ENCODE measurements at regions not wholly inside any gene's neighbourhood (a gene's known extent, or its start where the extent isn't known, plus 50 kb on each side); places are given as distances from the start of the nearest gene placed in this dataset.

DNA sequence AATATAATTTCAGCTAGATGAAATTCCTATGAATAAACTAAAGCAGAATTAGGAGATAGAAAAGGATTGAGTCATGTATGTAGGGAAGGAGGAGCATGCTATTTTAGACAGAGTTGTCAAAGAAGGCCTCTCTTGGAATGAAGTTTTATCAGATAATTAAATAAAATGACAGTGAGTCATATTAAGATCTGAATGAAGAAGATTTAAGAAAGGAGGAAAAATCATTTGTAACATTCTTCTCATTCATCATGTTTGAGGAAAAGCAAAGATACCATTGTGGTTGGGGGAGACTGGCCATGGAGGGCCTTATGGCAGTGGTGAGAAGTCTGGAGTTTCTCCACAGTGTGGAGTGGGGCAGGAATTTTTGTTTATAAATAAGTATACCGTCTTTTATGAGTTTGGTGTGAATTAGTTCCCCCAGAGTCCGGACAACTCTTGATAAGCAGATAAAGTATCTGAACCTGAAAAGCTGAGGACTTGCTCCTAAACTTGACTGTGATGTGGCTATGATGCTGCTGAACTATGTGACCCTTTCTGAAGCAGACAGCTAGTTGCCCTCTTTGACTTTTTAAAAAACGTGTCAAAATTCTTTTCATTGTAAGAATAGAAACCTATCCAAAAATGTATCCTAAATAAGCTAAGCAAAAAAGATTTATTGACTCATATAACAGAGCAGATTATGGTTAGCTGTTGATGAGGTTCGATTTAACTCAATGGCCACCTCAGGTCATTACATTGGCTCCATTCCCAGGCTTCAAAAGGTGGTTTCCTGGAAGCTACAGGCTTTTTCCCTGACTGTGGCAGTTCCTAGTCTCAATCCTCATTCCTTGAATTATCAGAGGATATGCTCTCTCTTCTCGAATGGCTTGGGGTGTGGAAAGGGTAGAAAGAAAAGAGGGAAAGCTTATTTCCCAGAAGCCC lies 90.8 kb downstream of the LHX9 start:
- ChIA-PET POLR2A (no interaction called here), CTCF (interaction anchor here (0.8 kb wide), 1 partner anchor 17 kb away, joined by 3 read pairs; no protein-coding TSS in a partner anchor)
- TF ChIP-seq CTCF (IDR thresholded peaks at IDR 0.05; ENCODE audit: control extremely low read depth, extremely low read depth, low read depth, missing control alignments), result no peak
- no peak for DNase-seq (ENCODE audit: extremely low spot score)

GRCh38 chr1:198014355-198014754 lies 97.2 kb downstream of the LHX9 start:
- no peak for DNase-seq (ENCODE audit: extremely low spot score)
- POLR2A ChIA-PET, result no interaction called here
- TF ChIP-seq CTCF (IDR thresholded peaks at IDR 0.05; ENCODE audit: control extremely low read depth, extremely low read depth, low read depth, missing control alignments), result no peak
- CTCF ChIA-PET, result interaction anchor here (1.0 kb wide), 1 partner anchor 11 kb away, joined by 4 read pairs; no protein-coding TSS in a partner anchor

- CTCF ChIA-PET, result no interaction called here
- no peak for DNase-seq (ENCODE audit: extremely low spot score)
- TF ChIP-seq CTCF (IDR thresholded peaks at IDR 0.05; ENCODE audit: control extremely low read depth, extremely low read depth, low read depth, missing control alignments), result no peak
- POLR2A ChIA-PET, result no interaction called here
Measured at GRCh38 chr1:198015309-198015708, 98.1 kb downstream of the LHX9 start.

GRCh38 chr1:198018529-198018928 lies 101.4 kb downstream of the LHX9 start:
- ChIA-PET CTCF (no interaction called here), POLR2A (no interaction called here)
- no peak for TF ChIP-seq CTCF (IDR thresholded peaks at IDR 0.05; ENCODE audit: control extremely low read depth, extremely low read depth, low read depth, missing control alignments)
- no peak for DNase-seq (ENCODE audit: extremely low spot score)

DNA sequence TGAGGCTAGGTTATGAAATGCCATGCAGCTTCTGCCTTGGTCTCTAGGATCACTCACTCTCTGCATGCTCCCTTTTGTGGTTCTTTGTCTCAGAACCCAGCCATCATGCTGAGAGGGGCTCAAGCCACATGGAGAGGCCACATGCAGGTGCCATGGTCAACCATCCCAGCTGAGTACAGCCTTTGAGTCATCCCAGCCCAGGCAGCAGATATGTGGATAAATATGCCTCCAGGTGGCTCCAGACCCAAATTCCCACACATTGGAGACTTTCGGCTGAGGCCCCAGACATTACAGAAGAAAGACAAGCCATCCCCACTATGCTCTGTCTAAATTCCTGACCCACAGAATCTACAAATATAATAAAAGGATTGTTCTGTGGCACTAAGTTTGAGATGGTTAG lies 102.0 kb downstream of the LHX9 start:
- TF ChIP-seq CTCF (IDR thresholded peaks at IDR 0.05; ENCODE audit: control extremely low read depth, extremely low read depth, low read depth, missing control alignments), result no peak
- no peak for DNase-seq (ENCODE audit: extremely low spot score)
- POLR2A ChIA-PET, result no interaction called here
- CTCF ChIA-PET, result no interaction called here

- DNase-seq (ENCODE audit: extremely low spot score), result no peak
- CTCF ChIA-PET, result interaction anchor here (0.7 to 1.3 kb wide), 2 partner anchors 10 to 13 kb away, joined by 3 to 4 read pairs; no protein-coding TSS in a partner anchor
- POLR2A ChIA-PET, result no interaction called here
- no peak for TF ChIP-seq CTCF (IDR thresholded peaks at IDR 0.05; ENCODE audit: control extremely low read depth, extremely low read depth, low read depth, missing control alignments)
Measured at GRCh38 chr1:198024336-198024735, 107.2 kb downstream of the LHX9 start.
